ENCODE measurements at regions not wholly inside any gene's neighbourhood (a gene's known extent, or its start where the extent isn't known, plus 50 kb on each side); places are given as distances from the start of the nearest gene placed in this dataset.

DNA sequence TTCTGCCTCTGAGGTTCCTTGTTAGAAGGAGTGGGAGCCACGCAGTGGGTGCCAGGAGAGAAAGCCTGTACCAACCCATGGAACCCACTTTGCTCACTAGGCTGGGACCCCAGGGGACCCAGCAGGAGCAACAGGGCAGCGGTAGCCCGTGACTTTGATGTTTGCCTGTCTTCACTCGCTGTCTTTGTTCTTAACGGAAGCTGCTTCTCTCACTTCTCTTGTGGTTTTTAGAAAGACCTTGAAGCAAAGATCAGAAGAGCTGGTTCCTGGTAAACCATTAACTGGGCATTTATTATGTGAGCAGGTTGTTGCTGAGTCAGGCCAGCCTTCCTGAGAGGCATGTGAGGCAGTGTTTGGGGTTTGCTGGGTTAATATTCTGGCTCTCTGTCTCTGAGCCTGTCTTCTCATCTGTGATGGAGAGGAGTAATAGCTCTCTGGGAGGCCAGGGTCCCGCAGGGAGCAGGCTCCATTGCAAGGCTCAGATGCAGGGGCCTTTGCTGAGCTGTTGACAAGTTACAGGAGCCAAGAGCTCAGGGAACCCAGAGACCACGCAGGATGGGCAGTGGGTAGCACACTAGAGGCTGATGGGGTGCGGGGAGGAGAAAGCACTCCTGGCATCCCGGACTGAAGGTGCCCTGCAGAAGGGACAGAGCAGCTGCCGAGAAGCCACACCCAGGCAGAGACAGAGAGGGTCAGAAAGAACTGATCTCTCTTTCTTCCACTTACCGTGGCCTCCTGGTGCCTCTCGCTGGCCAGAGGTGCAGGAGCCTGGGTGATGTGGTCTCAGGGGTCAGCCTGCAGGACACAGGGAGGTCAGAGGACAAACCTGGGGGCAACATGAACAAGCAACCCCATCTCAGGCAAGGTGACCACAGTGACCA lies 367.5 kb upstream of the C1orf174 start:
- H3K9me3 ChIP-seq (ENCODE audit: control insufficient read depth in 4 of 4, low read length in 3 of 4) = peaks cover 0 to 3% (median 0%) of the 10 kb centered on the region in 4 donors
- no peak overlapping the region for H3K9ac ChIP-seq (ENCODE audit: low read depth in 1 of 2, low read length in 2 of 2)
- WGBS = 44% methylated on average over 12 of the region's 12 CpGs
- peaks cover 0 to 1% (median 0%) of the 10 kb centered on the region in 4 donors for H3K27me3 ChIP-seq (ENCODE audit: control insufficient read depth in 4 of 4, insufficient read depth in 4 of 4, low read length in 3 of 4)
- DNase-seq (ENCODE audit: low spot score) = no peak
- no peak overlapping the region for H3K27ac ChIP-seq (ENCODE audit: low read depth in 1 of 2, low read length in 2 of 2)
- H3K4me1 ChIP-seq (ENCODE audit: control insufficient read depth in 4 of 4, insufficient read depth in 4 of 4, low read length in 3 of 4) = no peaks in the 10 kb centered on the region
- H3K36me3 ChIP-seq (ENCODE audit: control insufficient read depth in 4 of 4, insufficient read depth in 3 of 4, low read depth in 1 of 4, low read length in 3 of 4) = no peaks in the 10 kb centered on the region
- H3K4me3 ChIP-seq (ENCODE audit: low read depth in 1 of 3, low read length in 3 of 3) = no peak overlapping the region
- TF ChIP-seq FOXA1 (IDR thresholded peaks at IDR 0.05) (no peak), TAF1 (conservative IDR thresholded peaks at IDR 0.05) (no peak), RXRA (IDR thresholded peaks at IDR 0.05) (no peak), HNF4G (IDR thresholded peaks at IDR 0.05) (no peak), SP1 (IDR thresholded peaks at IDR 0.05) (no peak), FOXA2 (IDR thresholded peaks at IDR 0.05) (no peak), GABPA (IDR thresholded peaks at IDR 0.05 in 1 of 2, conservative IDR thresholded peaks at IDR 0.05 in 1 of 2) (no peak), YY1 (IDR thresholded peaks at IDR 0.05) (no peak), NR2F2 (IDR thresholded peaks at IDR 0.05) (no peak), JUND (IDR thresholded peaks at IDR 0.05) (no peak), RAD21 (IDR thresholded peaks at IDR 0.05) (no peak), EGR1 (IDR thresholded peaks at IDR 0.05; ENCODE audit: low read depth in 2 of 2) (no peak), HNF4A (conservative IDR thresholded peaks at IDR 0.05) (no peak)
- TF ChIP-seq, protein P1, sequence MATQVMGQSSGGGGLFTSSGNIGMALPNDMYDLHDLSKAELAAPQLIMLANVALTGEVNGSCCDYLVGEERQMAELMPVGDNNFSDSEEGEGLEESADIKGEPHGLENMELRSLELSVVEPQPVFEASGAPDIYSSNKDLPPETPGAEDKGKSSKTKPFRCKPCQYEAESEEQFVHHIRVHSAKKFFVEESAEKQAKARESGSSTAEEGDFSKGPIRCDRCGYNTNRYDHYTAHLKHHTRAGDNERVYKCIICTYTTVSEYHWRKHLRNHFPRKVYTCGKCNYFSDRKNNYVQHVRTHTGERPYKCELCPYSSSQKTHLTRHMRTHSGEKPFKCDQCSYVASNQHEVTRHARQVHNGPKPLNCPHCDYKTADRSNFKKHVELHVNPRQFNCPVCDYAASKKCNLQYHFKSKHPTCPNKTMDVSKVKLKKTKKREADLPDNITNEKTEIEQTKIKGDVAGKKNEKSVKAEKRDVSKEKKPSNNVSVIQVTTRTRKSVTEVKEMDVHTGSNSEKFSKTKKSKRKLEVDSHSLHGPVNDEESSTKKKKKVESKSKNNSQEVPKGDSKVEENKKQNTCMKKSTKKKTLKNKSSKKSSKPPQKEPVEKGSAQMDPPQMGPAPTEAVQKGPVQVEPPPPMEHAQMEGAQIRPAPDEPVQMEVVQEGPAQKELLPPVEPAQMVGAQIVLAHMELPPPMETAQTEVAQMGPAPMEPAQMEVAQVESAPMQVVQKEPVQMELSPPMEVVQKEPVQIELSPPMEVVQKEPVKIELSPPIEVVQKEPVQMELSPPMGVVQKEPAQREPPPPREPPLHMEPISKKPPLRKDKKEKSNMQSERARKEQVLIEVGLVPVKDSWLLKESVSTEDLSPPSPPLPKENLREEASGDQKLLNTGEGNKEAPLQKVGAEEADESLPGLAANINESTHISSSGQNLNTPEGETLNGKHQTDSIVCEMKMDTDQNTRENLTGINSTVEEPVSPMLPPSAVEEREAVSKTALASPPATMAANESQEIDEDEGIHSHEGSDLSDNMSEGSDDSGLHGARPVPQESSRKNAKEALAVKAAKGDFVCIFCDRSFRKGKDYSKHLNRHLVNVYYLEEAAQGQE (IDR thresholded peaks at IDR 0.05) = no peak
- TF ChIP-seq, protein P2, sequence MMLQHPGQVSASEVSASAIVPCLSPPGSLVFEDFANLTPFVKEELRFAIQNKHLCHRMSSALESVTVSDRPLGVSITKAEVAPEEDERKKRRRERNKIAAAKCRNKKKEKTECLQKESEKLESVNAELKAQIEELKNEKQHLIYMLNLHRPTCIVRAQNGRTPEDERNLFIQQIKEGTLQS (IDR thresholded peaks at IDR 0.05) = no peak
- TF ChIP-seq, protein P3, sequence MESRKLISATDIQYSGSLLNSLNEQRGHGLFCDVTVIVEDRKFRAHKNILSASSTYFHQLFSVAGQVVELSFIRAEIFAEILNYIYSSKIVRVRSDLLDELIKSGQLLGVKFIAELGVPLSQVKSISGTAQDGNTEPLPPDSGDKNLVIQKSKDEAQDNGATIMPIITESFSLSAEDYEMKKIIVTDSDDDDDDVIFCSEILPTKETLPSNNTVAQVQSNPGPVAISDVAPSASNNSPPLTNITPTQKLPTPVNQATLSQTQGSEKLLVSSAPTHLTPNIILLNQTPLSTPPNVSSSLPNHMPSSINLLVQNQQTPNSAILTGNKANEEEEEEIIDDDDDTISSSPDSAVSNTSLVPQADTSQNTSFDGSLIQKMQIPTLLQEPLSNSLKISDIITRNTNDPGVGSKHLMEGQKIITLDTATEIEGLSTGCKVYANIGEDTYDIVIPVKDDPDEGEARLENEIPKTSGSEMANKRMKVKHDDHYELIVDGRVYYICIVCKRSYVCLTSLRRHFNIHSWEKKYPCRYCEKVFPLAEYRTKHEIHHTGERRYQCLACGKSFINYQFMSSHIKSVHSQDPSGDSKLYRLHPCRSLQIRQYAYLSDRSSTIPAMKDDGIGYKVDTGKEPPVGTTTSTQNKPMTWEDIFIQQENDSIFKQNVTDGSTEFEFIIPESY (IDR thresholded peaks at IDR 0.05) = no peak
- TF ChIP-seq, protein P4, sequence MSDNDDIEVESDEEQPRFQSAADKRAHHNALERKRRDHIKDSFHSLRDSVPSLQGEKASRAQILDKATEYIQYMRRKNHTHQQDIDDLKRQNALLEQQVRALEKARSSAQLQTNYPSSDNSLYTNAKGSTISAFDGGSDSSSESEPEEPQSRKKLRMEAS (IDR thresholded peaks at IDR 0.05) = no peak
- TF ChIP-seq, protein P5, sequence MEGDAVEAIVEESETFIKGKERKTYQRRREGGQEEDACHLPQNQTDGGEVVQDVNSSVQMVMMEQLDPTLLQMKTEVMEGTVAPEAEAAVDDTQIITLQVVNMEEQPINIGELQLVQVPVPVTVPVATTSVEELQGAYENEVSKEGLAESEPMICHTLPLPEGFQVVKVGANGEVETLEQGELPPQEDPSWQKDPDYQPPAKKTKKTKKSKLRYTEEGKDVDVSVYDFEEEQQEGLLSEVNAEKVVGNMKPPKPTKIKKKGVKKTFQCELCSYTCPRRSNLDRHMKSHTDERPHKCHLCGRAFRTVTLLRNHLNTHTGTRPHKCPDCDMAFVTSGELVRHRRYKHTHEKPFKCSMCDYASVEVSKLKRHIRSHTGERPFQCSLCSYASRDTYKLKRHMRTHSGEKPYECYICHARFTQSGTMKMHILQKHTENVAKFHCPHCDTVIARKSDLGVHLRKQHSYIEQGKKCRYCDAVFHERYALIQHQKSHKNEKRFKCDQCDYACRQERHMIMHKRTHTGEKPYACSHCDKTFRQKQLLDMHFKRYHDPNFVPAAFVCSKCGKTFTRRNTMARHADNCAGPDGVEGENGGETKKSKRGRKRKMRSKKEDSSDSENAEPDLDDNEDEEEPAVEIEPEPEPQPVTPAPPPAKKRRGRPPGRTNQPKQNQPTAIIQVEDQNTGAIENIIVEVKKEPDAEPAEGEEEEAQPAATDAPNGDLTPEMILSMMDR (IDR thresholded peaks at IDR 0.05; ENCODE audit: low read depth, low read length, missing input control) = no peak
